ENCODE measurements at regions not wholly inside any gene's neighbourhood (a gene's known extent, or its start where the extent isn't known, plus 50 kb on each side); places are given as distances from the start of the nearest gene placed in this dataset.

GRCh38 chr7:54841772-54842697, 83.0 kb upstream of the SEC61G start:
- TF ChIP-seq CTCF (IDR thresholded peaks at IDR 0.05 in 2 of 3, conservative IDR thresholded peaks at IDR 0.05 in 1 of 3; ENCODE audit: control insufficient read depth in 2 of 3, extremely low read depth in 1 of 3, insufficient read depth in 1 of 3, low read depth in 3 of 3, low read length in 3 of 3) (peak; percentile 29 to 52 (median 33)), MYC (IDR thresholded peaks at IDR 0.05; ENCODE audit: insufficient read depth, insufficient read length, insufficient replicate concordance, low read length, severe bottlenecking) (no peak), ATF3 (IDR thresholded peaks at IDR 0.05; ENCODE audit: borderline replicate concordance, extremely low read depth, low read depth, low read length) (no peak)
